Astrocyte of the hippocampus (primary cell): ENCODE measurements at regions not wholly inside any gene's neighbourhood (a gene's known extent, or its start where the extent isn't known, plus 50 kb on each side); places are given as distances from the start of the nearest gene placed in this dataset.
"Not testable (repeated sequence)": the region's sequence is repeated elsewhere in the genome, so short reads cannot be mapped to it uniquely, and the experiment has no call there.

Experiments used
- DNase-seq: peaks from one replicate; pipeline ENCODE4 v3.0.0; 2011; ENCODE audit warnings: low read depth, low spot score

- DNase-seq: no peak
Measured at GRCh38 chr12:114868995-114869834, 185.2 kb upstream of the TBX3 start.

GRCh38 chr12:114866331-114866730 lies 182.4 kb upstream of the TBX3 start:
- DNase-seq: no peak

- DNase-seq: no peak
Measured at GRCh38 chr12:114864837-114865551, 181.0 kb upstream of the TBX3 start.

GRCh38 chr12:114863911-114864310 lies 179.9 kb upstream of the TBX3 start:
- no peak for DNase-seq

GRCh38 chr12:114860969-114861368 lies 177.0 kb upstream of the TBX3 start:
- DNase-seq: no peak

- DNase-seq: no peak
Measured at GRCh38 chr12:114858388-114859146, 174.6 kb upstream of the TBX3 start.

- DNase-seq: no peak
Measured at GRCh38 chr12:114855678-114856077, 171.7 kb upstream of the TBX3 start.

GRCh38 chr12:114852976-114853529 lies 169.1 kb upstream of the TBX3 start:
- DNase-seq: no peak

- DNase-seq: no peak
Measured at GRCh38 chr12:114851981-114852380, 168.0 kb upstream of the TBX3 start.

GRCh38 chr12:114850661-114851275 lies 166.8 kb upstream of the TBX3 start:
- no peak for DNase-seq

GRCh38 chr12:114848666-114849065 lies 164.7 kb upstream of the TBX3 start:
- peak; percentile 9 for DNase-seq

GRCh38 chr12:114847441-114848035 lies 163.6 kb upstream of the TBX3 start:
- DNase-seq: no peak

- DNase-seq: no peak
Measured at GRCh38 chr12:114846771-114847170, 162.8 kb upstream of the TBX3 start.

- no peak for DNase-seq
Measured at GRCh38 chr12:114841557-114842251, 157.7 kb upstream of the TBX3 start.

GRCh38 chr12:114838480-114838879 lies 154.5 kb upstream of the TBX3 start:
- no peak for DNase-seq

GRCh38 chr12:114836609-114837008 lies 152.6 kb upstream of the TBX3 start:
- DNase-seq: no peak

GRCh38 chr12:114835031-114835430 lies 151.1 kb upstream of the TBX3 start:
- DNase-seq: peak; percentile 24

GRCh38 chr12:114834621-114835020 lies 150.6 kb upstream of the TBX3 start:
- DNase-seq: peak; percentile 21

- no peak for DNase-seq
Measured at GRCh38 chr12:114829833-114830232, 145.9 kb upstream of the TBX3 start.

GRCh38 chr12:114829244-114829643 lies 145.3 kb upstream of the TBX3 start:
- not testable (repeated sequence) for DNase-seq
